Stromal cell of bone marrow (primary cell): ENCODE measurements at regions not wholly inside any gene's neighbourhood (a gene's known extent, or its start where the extent isn't known, plus 50 kb on each side); places are given as distances from the start of the nearest gene placed in this dataset.

Source experiments
- DNase-seq: peaks from one replicate; pipeline ENCODE4 v3.0.0-alpha.2; 2012; ENCODE audit warnings: low read depth

- DNase-seq, result no peak
Observed at GRCh38 chr3:132187746-132188145, 129.5 kb upstream of the ACP3 start.

- no peak for DNase-seq
Observed at GRCh38 chr3:132189601-132190000, 127.6 kb upstream of the ACP3 start.

GRCh38 chr3:132196113-132196512, 121.1 kb upstream of the ACP3 start:
- DNase-seq, result no peak

- DNase-seq, result no peak
Observed at GRCh38 chr3:132198516-132198915, 118.7 kb upstream of the ACP3 start.

GRCh38 chr3:132199451-132199850, 117.8 kb upstream of the ACP3 start:
- DNase-seq, result no peak

GRCh38 chr3:132202586-132202985, 114.6 kb upstream of the ACP3 start:
- DNase-seq, result no peak

GRCh38 chr3:132203889-132204596, 113.2 kb upstream of the ACP3 start:
- DNase-seq, result no peak

GRCh38 chr3:132205609-132206008, 111.6 kb upstream of the ACP3 start:
- DNase-seq, result no peak

GRCh38 chr3:132209855-132210254, 107.4 kb upstream of the ACP3 start:
- no peak for DNase-seq

GRCh38 chr3:132210476-132211346, 106.5 kb upstream of the ACP3 start:
- DNase-seq, result no peak

- DNase-seq, result no peak
Observed at GRCh38 chr3:132211896-132212295, 105.3 kb upstream of the ACP3 start.

- no peak for DNase-seq
Observed at GRCh38 chr3:132218817-132219755, 98.1 kb upstream of the ACP3 start.

- DNase-seq, result no peak
Observed at GRCh38 chr3:132220986-132221385, 96.2 kb upstream of the ACP3 start.

- DNase-seq, result no peak
Observed at GRCh38 chr3:132222868-132223538, 94.2 kb upstream of the ACP3 start.

GRCh38 chr3:132225664-132226063, 91.5 kb upstream of the ACP3 start:
- no peak for DNase-seq

GRCh38 chr3:132228923-132229322, 88.3 kb upstream of the ACP3 start:
- no peak for DNase-seq

- DNase-seq, result no peak
Observed at GRCh38 chr3:132229641-132230040, 87.6 kb upstream of the ACP3 start.

GRCh38 chr3:132230156-132231000, 86.8 kb upstream of the ACP3 start:
- no peak for DNase-seq

GRCh38 chr3:132231633-132232032, 85.6 kb upstream of the ACP3 start:
- peak; percentile 26 for DNase-seq

- DNase-seq, result no peak
Observed at GRCh38 chr3:132232231-132232792, 84.9 kb upstream of the ACP3 start.
